Nucleus accumbens (tissue), 56 donors: ENCODE measurements at regions not wholly inside any gene's neighbourhood (a gene's known extent, or its start where the extent isn't known, plus 50 kb on each side); places are given as distances from the start of the nearest gene placed in this dataset.

Source experiments
- DNase-seq, 56 donors: peaks; one replicate each; lab custom pipeline; 2025; lab: John Stamatoyannopoulos, UW

DNA sequence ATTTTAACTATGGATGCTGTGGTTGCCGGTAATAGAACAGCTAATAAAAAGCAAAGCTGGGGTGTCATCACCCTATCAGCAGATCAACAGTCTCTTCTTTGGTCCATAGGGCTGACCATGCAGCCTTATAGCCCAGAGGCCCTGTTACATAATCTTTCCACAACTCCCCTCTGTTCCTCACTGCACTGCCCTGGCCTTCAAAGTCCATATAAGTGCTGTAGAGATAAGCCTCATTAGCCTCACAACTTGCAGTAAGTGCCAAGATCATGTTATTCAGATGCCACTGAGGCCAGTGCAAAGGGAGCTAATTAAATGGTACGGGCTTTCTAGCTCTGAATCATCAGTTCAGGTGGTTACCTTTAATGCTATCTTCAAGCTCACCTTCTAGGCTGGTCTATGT lies 89.7 kb upstream of the CXCR4 start:
- no peak for DNase-seq

DNA sequence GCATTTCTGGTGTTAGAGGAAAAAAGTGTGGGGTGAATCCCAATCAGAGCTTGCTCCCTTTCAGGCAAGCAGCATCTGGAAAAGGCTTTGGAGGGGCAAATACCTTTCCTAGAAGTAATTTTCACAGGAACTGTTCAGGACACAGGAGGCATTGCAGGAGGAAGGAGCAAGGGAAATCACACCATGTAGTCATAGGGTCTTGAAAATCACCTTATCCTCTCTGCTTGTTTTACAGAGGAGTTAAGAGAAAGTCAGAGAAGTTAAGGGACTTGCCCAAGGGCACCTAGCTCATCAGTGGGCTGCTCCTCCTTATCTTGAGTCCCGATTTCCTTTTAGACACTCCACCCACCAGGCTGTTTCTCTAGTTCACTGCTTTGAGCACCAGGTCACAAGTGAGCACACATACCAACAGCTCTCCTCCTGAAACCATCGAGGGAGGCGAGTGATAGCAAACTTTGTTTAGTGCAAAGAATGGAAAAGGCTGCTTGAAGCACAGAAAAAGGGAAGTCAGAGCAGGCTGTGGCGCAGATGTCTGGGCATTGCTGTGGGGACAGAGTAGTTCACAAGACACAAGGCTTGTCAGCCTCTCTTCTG lies 89.2 kb upstream of the CXCR4 start:
- peak in 3 of 56 donors; percentile 2 to 27 (median 5) for DNase-seq

- peak in 2 of 56 donors; percentile 1 to 5 for DNase-seq
Observed at GRCh38 chr2:136206613-136207012, 88.7 kb upstream of the CXCR4 start.

GRCh38 chr2:136205615-136206014 lies 87.7 kb upstream of the CXCR4 start:
- no peak for DNase-seq

DNA sequence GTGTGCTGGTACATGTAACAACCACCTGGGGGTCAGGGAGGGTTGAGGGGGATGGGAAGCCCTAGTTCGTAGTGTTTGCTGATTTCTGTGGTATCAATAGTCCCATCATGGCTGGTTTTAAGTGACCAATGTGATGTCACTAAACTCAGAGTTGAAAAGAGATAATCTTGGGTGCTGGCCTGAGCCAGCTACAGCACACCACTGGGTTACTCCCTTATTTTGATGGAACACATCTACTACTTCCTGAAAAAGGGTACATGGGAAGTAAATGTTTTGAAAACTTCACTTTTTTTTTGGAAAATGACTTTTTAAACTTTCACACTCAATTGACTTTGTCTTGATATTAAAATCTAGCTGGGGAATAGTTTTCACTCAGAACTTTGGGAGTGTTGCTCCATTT lies 87.0 kb upstream of the CXCR4 start:
- no peak for DNase-seq

DNA sequence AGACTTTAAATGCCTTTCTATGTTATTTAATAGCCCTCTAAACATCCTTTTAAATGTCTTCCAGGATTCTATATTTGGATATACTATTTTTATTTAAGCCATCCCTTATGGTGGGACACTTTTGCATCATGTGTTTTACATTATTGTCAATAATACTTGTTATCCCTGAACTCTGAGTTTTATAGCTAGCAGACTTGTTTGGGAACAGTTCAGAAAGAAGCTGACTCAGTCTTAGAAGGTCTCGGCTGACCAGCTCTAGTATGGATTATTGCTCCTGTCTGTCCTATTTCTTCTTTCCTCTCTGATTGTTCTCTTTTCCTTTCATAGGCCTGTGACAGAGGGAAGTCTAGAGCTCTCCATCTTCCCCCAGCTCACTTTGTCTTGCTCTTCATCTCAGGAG lies 77.3 kb upstream of the CXCR4 start:
- DNase-seq: no peak

DNA sequence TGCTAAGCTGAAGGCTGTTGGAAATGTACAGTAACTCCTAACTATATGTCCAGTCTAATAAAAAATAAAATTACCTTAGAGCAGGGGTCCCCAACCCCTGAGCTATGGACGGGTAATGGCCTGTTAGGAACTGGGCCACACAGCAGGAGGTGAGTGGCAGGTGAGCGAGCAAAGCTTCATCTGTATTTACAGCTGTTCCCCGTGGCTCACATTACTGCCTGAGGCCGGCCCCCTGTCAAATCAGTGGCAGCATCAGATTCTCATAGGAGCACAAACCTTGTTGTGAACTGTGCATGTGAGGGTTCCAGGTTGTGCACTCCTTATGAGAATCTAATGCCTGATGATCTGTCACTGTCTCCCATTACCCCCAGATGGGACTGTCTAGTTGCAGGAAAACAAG lies 73.1 kb upstream of the CXCR4 start:
- no peak for DNase-seq

GRCh38 chr2:136189221-136189782 lies 71.4 kb upstream of the CXCR4 start:
- no peak for DNase-seq

DNA sequence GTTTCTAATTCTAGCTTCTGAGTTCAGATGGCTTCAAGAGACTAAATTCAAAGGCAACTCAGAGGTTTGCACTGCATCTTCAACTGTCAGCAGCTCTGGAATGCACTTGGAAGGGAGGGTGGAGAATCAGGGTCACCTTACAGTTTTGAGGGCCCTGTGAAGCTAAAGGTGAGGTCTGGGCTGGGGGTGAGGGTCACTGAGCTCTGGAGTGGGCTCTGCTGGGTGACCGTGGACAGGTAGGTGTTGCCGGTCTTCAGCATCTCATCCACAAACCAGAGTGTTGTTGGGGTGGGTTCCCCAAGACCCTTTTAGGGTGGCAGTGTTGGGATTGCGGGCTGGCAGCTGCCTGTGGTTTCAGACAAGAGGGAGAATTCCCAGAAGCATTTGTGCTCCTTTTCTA lies 70.1 kb upstream of the CXCR4 start:
- no peak for DNase-seq

DNA sequence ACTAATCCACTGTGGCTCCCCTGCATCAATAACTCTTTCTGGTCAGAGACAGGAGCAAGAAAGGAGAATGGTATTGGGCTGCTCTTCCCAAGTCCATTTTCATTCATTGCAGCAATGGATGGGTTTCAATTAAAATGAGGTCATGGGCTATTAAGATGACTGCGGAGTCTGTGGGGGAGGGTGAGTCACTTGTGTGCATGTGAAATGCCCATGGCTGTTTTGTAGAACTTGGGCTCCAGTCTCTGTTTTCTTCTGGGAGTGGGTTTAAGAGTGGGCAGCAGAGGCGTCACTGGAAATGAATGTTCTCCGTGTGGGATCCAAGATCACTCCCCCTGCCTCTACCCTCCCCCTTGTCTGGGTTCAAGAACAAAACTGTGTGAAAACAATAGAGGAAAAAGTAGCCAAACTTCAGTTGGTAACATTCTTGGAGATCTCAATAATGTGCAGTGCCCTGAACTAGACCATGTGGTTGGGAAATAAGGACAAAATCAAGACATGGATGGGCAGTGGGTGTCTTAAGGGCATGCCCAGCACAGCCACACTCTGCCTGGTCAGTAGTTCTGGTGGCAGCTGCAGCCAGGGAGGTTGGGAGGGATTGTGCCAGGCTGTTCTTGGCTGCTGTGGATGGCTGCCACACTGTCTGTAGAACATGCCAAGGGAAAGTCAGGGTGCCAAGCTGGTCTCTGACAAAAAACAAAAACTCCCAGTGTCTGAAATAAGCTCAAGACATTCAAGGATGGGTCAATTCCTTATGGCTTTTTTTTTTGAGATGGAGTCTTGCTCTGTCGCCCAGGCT lies 68.2 kb upstream of the CXCR4 start:
- DNase-seq: peak in 22 of 56 donors; percentile 2 to 56 (median 14)

- peak in 8 of 56 donors; percentile 3 to 32 (median 12) for DNase-seq
Observed at GRCh38 chr2:136183097-136183496, 65.1 kb upstream of the CXCR4 start.

- no peak for DNase-seq
Observed at GRCh38 chr2:136182315-136182714, 64.4 kb upstream of the CXCR4 start.

DNA sequence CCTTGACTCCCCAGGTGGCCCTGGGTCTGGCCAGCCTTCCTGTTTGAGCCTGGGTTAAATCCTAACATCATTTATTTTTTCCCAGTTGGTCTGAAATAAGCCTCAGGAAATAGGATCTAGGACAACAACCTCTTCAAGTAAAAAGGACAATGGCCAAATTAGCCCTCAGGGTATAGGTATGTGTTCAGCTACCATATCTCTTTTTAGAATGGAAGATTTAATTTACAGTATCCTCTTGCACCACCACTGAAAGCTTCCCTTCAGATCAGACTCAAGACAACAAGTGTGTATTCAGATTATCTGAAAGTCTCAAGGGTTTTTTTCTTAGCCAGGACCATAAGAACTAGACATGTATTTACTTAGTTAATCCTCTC lies 61.6 kb upstream of the CXCR4 start:
- DNase-seq: no peak

GRCh38 chr2:136178941-136179601 lies 61.1 kb upstream of the CXCR4 start:
- DNase-seq: no peak

- no peak for DNase-seq
Observed at GRCh38 chr2:136175868-136176267, 57.9 kb upstream of the CXCR4 start.

DNA sequence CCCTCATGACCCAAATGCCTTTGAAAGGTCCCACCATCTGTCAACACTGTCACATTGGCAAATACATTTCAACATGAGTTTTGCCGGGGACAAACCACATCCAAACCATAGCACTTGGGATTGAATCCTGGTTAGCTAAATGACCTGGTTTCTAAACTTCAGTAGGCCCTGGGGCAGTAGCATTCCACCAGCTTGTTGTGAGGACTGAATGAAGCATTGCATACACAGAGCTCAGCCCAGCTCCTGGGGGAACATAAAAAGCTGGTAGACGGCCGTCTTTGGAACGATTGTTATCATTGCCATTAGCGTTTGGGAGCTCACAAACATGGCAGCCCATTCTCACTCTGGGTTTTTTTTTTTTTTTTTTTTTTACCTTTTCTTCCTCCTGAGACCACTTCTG lies 57.5 kb upstream of the CXCR4 start:
- DNase-seq: no peak

DNA sequence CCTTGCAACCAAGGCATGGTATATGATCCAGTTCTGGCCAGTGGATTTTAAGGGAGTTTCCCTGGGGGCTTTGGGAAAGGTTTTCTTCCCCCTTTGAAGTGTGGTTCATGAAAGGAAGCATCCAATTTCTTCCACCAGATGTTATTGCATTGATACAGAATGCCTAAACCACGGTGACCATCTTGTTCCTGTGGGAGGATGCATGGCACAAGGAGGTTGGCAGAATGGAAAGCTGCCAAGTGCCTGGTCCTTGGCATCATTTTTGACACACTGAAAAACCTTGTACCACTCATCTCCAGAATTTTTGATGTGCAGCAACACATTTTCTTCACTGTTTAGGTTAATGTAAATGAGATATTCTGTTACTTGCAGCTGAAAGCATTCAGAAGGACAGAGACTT lies 55.2 kb upstream of the CXCR4 start:
- no peak for DNase-seq

DNA sequence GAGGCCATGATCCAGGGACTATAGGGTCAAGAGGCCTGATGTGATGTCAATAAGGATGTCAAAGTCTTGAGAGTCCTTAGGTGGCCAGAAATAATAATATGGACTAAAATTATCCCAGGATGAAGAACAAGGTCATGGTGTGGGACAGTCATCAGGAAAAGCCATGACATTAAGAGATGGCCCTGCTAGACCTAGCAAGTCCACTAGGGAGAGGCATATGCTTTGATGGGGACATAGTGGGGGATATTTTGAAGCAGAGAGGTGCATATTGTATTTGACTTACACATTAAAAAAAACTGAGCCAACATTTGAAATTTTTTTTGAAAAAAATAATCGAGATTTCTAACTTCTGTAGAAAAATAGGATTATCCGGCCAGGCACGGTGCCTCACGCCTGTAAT lies 53.3 kb upstream of the CXCR4 start:
- DNase-seq: no peak

DNA sequence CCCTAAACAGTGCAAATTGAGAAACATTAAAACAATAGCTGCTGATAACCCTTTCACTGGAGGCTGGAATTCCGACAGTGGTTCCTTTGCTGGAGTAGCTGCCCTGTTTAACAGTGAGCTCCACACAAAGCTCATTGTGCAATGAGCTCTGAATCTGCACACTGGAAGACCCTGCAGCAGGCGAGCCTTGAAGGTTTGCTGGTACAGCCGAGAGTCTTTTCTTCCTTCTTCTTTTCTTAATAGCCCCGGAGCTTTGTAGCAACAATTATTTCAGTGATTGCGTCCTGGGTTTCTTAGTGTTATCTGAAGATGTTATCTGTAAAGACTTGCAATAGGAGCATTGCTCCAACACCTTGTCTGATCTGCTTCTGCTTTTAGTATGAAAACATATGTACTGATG lies 50.8 kb upstream of the CXCR4 start:
- no peak for DNase-seq

GRCh38 chr2:136167721-136168475 lies 49.9 kb upstream of the CXCR4 start:
- no peak for DNase-seq
